HEK293 (cell line): ENCODE measurements at regions not wholly inside any gene's neighbourhood (a gene's known extent, or its start where the extent isn't known, plus 50 kb on each side); places are given as distances from the start of the nearest gene placed in this dataset.

ENCODE experiments used
- CTCF ChIA-PET: fragments of 350-600 bp; formaldehyde crosslinking; extraction: SDS; loops from one replicate; lab custom pipeline; 2021; ENCODE audit warnings: antibody characterized with exemption; lab: Yijun Ruan, JAX
- POLR2A ChIA-PET: fragments of 300-600 bp; formaldehyde crosslinking; extraction: SDS; loops from one replicate; lab custom pipeline; 2020; ENCODE audit warnings: antibody characterized with exemption, inconsistent platforms; lab: Yijun Ruan, JAX
- H3K27ac ChIP-seq: fragments of 200-500 bp; sonication (Bioruptor generic); 2 replicates; pipeline ENCODE4 v1.5.1; 2014; ENCODE audit warnings: low read depth, low read length, control low read depth, inconsistent platforms; ENCODE audit errors: extremely low read depth
- H3K36me3 ChIP-seq, 2 experiments: fragments of 200-500 bp in 1 of 2; sonication (Bioruptor generic) in 1 of 2; 1 replicate in 1 of 2; 2 replicates in 1 of 2; pipeline ENCODE4 v1.5.1; 2014 to 2017; ENCODE audit warnings: inconsistent platforms in 2 of 2, low read length in 2 of 2; ENCODE audit not compliant: control insufficient read depth in 2 of 2, insufficient read depth in 1 of 2
- H3K4me1 ChIP-seq: fragments of 200-500 bp; sonication (Bioruptor generic); 2 replicates; pipeline ENCODE4 v1.5.1; 2014; ENCODE audit warnings: mild to moderate bottlenecking, low read length, inconsistent platforms; ENCODE audit not compliant: control insufficient read depth, insufficient read depth
- H3K4me3 ChIP-seq: 2 replicates; pipeline ENCODE4 v1.5.1; 2011; ENCODE audit warnings: low read depth, mild to moderate bottlenecking, control low read depth, low read length, moderate library complexity
- H3K9me3 ChIP-seq: fragments of 200-500 bp; sonication (Bioruptor generic); 2 replicates; pipeline ENCODE4 v1.5.1; 2014; ENCODE audit warnings: low read depth, low read length, inconsistent platforms; ENCODE audit not compliant: control insufficient read depth, insufficient read depth
- KLF10 ChIP-seq: fragments of 450-650 bp; IDR thresholded peaks from 2 replicates; pipeline ENCODE4 v1.5.1; 2018; ENCODE audit warnings: missing biosample characterization, mild to moderate bottlenecking, missing genetic modification characterization
- PRDM1 ChIP-seq: fragments of 450-650 bp; formaldehyde crosslinking; IDR thresholded peaks from 2 replicates; pipeline ENCODE4; 2016; ENCODE audit warnings: missing biosample characterization, missing genetic modification characterization
- SP3 ChIP-seq: fragments of 450-650 bp; formaldehyde crosslinking; IDR thresholded peaks from 2 replicates; pipeline ENCODE4 v1.5.1; 2016; ENCODE audit warnings: missing biosample characterization, missing genetic modification characterization
- ZBTB48 ChIP-seq: fragments of 450-650 bp; formaldehyde crosslinking; IDR thresholded peaks from 2 replicates; pipeline ENCODE4 v1.5.1; 2016; ENCODE audit warnings: missing biosample characterization, missing genetic modification characterization
- ZFP41 ChIP-seq: fragments of 450-650 bp; formaldehyde crosslinking; IDR thresholded peaks from 2 replicates; pipeline ENCODE4 v1.5.1; 2016; ENCODE audit warnings: missing biosample characterization, missing genetic modification characterization, borderline replicate concordance
- ZNF132 ChIP-seq: fragments of 450-650 bp; formaldehyde crosslinking; IDR thresholded peaks from 2 replicates; pipeline ENCODE4 v1.5.1; 2017; ENCODE audit warnings: missing biosample characterization, missing genetic modification characterization, borderline replicate concordance
- ZNF133 ChIP-seq: fragments of 450-650 bp; formaldehyde crosslinking; IDR thresholded peaks from 2 replicates; pipeline ENCODE4 v1.5.1; 2016; ENCODE audit warnings: missing biosample characterization, missing genetic modification characterization
- ZNF202 ChIP-seq: fragments of 450-650 bp; formaldehyde crosslinking; IDR thresholded peaks from 2 replicates; pipeline ENCODE4 v1.5.1; 2016; ENCODE audit warnings: missing biosample characterization, missing genetic modification characterization, borderline replicate concordance
- ZNF211 ChIP-seq: fragments of 450-650 bp; formaldehyde crosslinking; IDR thresholded peaks from 2 replicates; pipeline ENCODE4 v1.5.1; 2016; ENCODE audit warnings: low read depth, missing biosample characterization, missing genetic modification characterization
- ZNF223 ChIP-seq: fragments of 450-650 bp; formaldehyde crosslinking; IDR thresholded peaks from 2 replicates; pipeline ENCODE4 v1.5.1; 2016; ENCODE audit warnings: missing biosample characterization, missing genetic modification characterization
- ZNF302 ChIP-seq: fragments of 450-650 bp; formaldehyde crosslinking; IDR thresholded peaks from 2 replicates; pipeline ENCODE4 v1.5.1; 2016; ENCODE audit warnings: missing biosample characterization, missing genetic modification characterization, low read depth
- ZNF423 ChIP-seq: fragments of 450-650 bp; formaldehyde crosslinking; IDR thresholded peaks from 2 replicates; pipeline ENCODE4 v1.5.1; 2016; ENCODE audit warnings: missing biosample characterization, missing genetic modification characterization
- ZNF473 ChIP-seq: fragments of 450-650 bp; formaldehyde crosslinking; IDR thresholded peaks from 2 replicates; pipeline ENCODE4 v1.5.1; 2017; ENCODE audit warnings: missing biosample characterization, missing genetic modification characterization
- ZNF610 ChIP-seq: fragments of 450-650 bp; formaldehyde crosslinking; IDR thresholded peaks from 2 replicates; pipeline ENCODE4 v1.5.1; 2016; ENCODE audit warnings: missing biosample characterization, missing genetic modification characterization, borderline replicate concordance
- ZNF677 ChIP-seq: fragments of 450-650 bp; IDR thresholded peaks from 2 replicates; pipeline ENCODE4 v1.5.0; 2018; ENCODE audit warnings: missing biosample characterization, mild to moderate bottlenecking, missing genetic modification characterization, moderate library complexity
- ZNF76 ChIP-seq: fragments of 450-650 bp; formaldehyde crosslinking; IDR thresholded peaks from 2 replicates; pipeline ENCODE4; 2016; ENCODE audit warnings: low read depth, missing biosample characterization, missing genetic modification characterization, borderline replicate concordance
- ZSCAN23 ChIP-seq: fragments of 450-650 bp; formaldehyde crosslinking; IDR thresholded peaks from 2 replicates; pipeline ENCODE4 v1.5.1; 2016; ENCODE audit warnings: missing biosample characterization, missing genetic modification characterization
- TF ChIP-seq, protein P1 (sequence below): fragments of 450-650 bp; formaldehyde crosslinking; IDR thresholded peaks from 2 replicates; pipeline ENCODE4 v1.5.1; 2016; ENCODE audit warnings: missing biosample characterization, missing genetic modification characterization
- TF ChIP-seq, protein P2 (sequence below): fragments of 450-650 bp; formaldehyde crosslinking; IDR thresholded peaks from 2 replicates; pipeline ENCODE4 v1.5.1; 2016; ENCODE audit warnings: missing biosample characterization, missing genetic modification characterization
- TF ChIP-seq, protein P3 (sequence below): fragments of 450-650 bp; formaldehyde crosslinking; conservative IDR thresholded peaks from 2 replicates; pipeline ENCODE4 v1.5.1; 2016; ENCODE audit warnings: low read depth, missing biosample characterization, missing genetic modification characterization
- TF ChIP-seq, protein P4 (sequence below): fragments of 450-650 bp; formaldehyde crosslinking; IDR thresholded peaks from 2 replicates; pipeline ENCODE4 v1.5.1; 2016; ENCODE audit warnings: missing biosample characterization, missing genetic modification characterization
- TF ChIP-seq, protein P5 (sequence below): fragments of 450-650 bp; formaldehyde crosslinking; IDR thresholded peaks from 2 replicates; pipeline ENCODE4 v1.5.0; 2017; ENCODE audit warnings: missing biosample characterization, missing genetic modification characterization, borderline replicate concordance

DNA sequence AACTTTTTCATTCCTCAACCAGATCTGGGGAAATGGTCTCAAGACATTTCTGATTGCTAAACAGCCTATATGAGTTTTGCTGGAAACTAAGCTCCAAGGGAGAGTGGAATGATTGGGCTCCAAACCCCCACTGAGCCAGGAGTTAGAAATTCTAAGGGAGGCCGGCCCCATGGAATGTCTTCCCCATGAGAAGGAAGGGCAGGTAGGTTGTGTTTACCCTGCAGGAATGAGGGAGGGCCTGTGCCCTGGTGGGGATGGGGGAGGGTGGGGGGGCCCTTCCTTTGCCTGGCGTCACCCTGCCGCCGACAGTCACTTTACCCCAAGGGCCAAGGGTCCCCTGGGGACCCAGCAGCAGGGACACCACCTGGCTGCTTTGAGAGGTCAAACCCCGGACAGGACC, 298.9 kb downstream of the TFAP2C start:
- H3K4me1 ChIP-seq: 0 out of 2 replicates have a peak, but pooled peaks cover 2% of the 10 kb centered on the region
- no peak overlapping the region for H3K4me3 ChIP-seq
- no peaks in the 10 kb centered on the region for H3K9me3 ChIP-seq
- POLR2A ChIA-PET: no interaction called here
- CTCF ChIA-PET: interaction anchor here (0.6 to 1.4 kb wide), 3 partner anchors 31 to 145 kb away, joined by 3 to 4 read pairs (median 3); no protein-coding TSS in a partner anchor
- H3K36me3 ChIP-seq: no peaks in the 10 kb centered on the region
- no peak for TF ChIP-seq ZNF132 (tag by site-specific recombination)
- TF ChIP-seq, protein P1, sequence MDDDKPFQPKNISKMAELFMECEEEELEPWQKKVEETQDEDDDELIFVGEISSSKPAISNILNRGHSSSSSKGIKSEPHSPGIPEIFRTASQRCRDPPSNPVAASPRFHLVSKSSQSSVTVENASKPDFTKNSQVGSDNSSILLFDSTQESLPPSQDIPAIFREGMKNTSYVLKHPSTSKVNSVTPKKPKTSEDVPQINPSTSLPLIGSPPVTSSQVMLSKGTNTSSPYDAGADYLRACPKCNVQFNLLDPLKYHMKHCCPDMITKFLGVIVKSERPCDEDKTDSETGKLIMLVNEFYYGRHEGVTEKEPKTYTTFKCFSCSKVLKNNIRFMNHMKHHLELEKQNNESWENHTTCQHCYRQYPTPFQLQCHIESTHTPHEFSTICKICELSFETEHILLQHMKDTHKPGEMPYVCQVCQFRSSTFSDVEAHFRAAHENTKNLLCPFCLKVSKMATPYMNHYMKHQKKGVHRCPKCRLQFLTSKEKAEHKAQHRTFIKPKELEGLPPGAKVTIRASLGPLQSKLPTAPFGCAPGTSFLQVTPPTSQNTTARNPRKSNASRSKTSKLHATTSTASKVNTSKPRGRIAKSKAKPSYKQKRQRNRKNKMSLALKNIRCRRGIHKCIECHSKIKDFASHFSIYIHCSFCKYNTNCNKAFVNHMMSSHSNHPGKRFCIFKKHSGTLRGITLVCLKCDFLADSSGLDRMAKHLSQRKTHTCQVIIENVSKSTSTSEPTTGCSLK: no peak
- no peak for TF ChIP-seq ZNF133 (tag by site-specific recombination)
- no peak for TF ChIP-seq ZNF76 (tag by site-specific recombination)
- TF ChIP-seq ZNF302 (tag by site-specific recombination): no peak
- no peak for TF ChIP-seq KLF10 (tag by site-specific recombination)
- TF ChIP-seq SP3 (tag by site-specific recombination): no peak
- TF ChIP-seq, protein P2, sequence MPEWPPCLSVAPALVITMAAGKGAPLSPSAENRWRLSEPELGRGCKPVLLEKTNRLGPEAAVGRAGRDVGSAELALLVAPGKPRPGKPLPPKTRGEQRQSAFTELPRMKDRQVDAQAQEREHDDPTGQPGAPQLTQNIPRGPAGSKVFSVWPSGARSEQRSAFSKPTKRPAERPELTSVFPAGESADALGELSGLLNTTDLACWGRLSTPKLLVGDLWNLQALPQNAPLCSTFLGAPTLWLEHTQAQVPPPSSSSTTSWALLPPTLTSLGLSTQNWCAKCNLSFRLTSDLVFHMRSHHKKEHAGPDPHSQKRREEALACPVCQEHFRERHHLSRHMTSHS (tag by site-specific recombination): no peak
- TF ChIP-seq ZNF677: no peak
- no peak for TF ChIP-seq ZNF223
- TF ChIP-seq ZNF202 (tag by site-specific recombination): no peak
- TF ChIP-seq, protein P3, sequence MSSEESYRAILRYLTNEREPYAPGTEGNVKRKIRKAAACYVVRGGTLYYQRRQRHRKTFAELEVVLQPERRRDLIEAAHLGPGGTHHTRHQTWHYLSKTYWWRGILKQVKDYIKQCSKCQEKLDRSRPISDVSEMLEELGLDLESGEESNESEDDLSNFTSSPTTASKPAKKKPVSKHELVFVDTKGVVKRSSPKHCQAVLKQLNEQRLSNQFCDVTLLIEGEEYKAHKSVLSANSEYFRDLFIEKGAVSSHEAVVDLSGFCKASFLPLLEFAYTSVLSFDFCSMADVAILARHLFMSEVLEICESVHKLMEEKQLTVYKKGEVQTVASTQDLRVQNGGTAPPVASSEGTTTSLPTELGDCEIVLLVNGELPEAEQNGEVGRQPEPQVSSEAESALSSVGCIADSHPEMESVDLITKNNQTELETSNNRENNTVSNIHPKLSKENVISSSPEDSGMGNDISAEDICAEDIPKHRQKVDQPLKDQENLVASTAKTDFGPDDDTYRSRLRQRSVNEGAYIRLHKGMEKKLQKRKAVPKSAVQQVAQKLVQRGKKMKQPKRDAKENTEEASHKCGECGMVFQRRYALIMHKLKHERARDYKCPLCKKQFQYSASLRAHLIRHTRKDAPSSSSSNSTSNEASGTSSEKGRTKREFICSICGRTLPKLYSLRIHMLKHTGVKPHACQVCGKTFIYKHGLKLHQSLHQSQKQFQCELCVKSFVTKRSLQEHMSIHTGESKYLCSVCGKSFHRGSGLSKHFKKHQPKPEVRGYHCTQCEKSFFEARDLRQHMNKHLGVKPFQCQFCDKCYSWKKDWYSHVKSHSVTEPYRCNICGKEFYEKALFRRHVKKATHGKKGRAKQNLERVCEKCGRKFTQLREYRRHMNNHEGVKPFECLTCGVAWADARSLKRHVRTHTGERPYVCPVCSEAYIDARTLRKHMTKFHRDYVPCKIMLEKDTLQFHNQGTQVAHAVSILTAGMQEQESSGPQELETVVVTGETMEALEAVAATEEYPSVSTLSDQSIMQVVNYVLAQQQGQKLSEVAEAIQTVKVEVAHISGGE (tag by site-specific recombination): no peak
- no peak for TF ChIP-seq ZNF473
- TF ChIP-seq ZFP41: no peak
- no peak overlapping the region for H3K27ac ChIP-seq

DNA sequence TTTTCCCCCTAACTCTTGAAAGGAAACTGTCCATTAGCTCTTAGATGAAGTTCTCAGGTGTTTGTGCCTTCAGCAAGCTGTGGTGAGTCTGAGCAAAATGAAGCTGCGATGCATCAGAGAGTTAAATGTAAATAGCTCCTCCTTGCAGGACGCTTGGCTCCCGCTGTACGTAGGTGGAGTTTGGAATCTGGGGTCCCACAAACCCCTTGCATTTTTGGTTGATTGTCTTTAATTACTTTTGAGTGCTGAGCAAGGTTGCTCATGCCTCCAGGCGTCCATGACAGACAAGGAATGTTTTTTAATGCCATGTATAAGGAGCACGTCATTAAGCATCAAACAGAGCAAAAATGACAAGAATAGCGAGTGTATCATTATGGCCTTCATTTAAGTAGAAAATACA, 300.5 kb downstream of the TFAP2C start:
- CTCF ChIA-PET: interaction anchor here (0.6 to 1.4 kb wide), 2 partner anchors 45 to 109 kb away, joined by 3 read pairs; no protein-coding TSS in a partner anchor
- no peak overlapping the region for H3K27ac ChIP-seq
- POLR2A ChIA-PET: no interaction called here
- no peaks in the 10 kb centered on the region for H3K36me3 ChIP-seq
- H3K4me3 ChIP-seq: no peak overlapping the region
- 0 out of 2 replicates have a peak, but pooled peaks cover 2% of the 10 kb centered on the region for H3K4me1 ChIP-seq
- H3K9me3 ChIP-seq: no peaks in the 10 kb centered on the region
- TF ChIP-seq, protein P4, sequence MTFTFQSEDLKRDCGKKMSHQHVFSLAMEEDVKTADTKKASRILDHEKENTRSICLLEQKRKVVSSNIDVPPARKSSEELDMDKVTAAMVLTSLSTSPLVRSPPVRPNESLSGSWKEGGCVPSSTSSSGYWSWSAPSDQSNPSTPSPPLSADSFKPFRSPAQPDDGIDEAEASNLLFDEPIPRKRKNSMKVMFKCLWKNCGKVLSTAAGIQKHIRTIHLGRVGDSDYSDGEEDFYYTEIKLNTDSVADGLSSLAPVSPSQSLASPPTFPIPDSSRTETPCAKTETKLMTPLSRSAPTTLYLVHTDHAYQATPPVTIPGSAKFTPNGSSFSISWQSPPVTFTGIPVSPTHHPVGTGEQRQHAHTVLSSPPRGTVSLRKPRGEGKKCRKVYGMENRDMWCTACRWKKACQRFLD: no peak
- no peak for TF ChIP-seq PRDM1 (tag by site-specific recombination)
- no peak for TF ChIP-seq ZSCAN23
- TF ChIP-seq ZNF423 (tag by site-specific recombination): no peak
- TF ChIP-seq ZBTB48 (tag by site-specific recombination): no peak
- no peak for TF ChIP-seq ZNF211 (tag by site-specific recombination)
- TF ChIP-seq, protein P5, sequence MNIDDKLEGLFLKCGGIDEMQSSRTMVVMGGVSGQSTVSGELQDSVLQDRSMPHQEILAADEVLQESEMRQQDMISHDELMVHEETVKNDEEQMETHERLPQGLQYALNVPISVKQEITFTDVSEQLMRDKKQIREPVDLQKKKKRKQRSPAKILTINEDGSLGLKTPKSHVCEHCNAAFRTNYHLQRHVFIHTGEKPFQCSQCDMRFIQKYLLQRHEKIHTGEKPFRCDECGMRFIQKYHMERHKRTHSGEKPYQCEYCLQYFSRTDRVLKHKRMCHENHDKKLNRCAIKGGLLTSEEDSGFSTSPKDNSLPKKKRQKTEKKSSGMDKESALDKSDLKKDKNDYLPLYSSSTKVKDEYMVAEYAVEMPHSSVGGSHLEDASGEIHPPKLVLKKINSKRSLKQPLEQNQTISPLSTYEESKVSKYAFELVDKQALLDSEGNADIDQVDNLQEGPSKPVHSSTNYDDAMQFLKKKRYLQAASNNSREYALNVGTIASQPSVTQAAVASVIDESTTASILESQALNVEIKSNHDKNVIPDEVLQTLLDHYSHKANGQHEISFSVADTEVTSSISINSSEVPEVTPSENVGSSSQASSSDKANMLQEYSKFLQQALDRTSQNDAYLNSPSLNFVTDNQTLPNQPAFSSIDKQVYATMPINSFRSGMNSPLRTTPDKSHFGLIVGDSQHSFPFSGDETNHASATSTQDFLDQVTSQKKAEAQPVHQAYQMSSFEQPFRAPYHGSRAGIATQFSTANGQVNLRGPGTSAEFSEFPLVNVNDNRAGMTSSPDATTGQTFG (tag by site-specific recombination): no peak
- TF ChIP-seq KLF10 (tag by site-specific recombination): no peak
- TF ChIP-seq, protein P3 (tag by site-specific recombination): no peak
- TF ChIP-seq ZNF610 (tag by site-specific recombination): no peak
